ENCODE measurements at regions not wholly inside any gene's neighbourhood (a gene's known extent, or its start where the extent isn't known, plus 50 kb on each side); places are given as distances from the start of the nearest gene placed in this dataset.
"Not testable (repeated sequence)": the region's sequence is repeated elsewhere in the genome, so short reads cannot be mapped to it uniquely, and the experiment has no call there.

DNA sequence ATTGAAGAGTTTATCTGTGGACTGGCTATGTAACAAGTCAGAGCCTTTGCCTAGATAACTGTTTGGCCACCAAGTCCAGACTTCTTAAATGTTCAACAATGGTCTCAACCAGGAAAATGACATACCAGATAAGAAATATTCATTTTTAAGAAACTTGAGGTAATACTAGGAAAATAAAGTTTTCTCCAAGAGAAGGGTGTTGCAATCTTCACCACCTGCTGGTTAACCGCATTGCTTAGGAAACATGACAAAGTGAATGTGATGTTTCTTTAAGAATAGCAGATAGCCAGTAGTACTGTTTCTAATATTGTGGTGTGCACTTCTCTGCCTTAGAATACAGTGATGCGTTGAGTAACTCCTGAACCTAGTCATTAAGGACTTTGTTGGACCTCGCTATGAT lies 321.5 kb upstream of the CADM2 start:
- no peak for FAIRE-seq
- DNase-seq (ENCODE audit: insufficient read length, low spot score), result no peak
- TF ChIP-seq CTCF (IDR thresholded peaks at IDR 0.05; ENCODE audit: insufficient read depth, missing control alignments), result no peak

- DNase-seq (ENCODE audit: insufficient read length, low spot score), result no peak
- FAIRE-seq, result no peak
These were observed 292.3 kb upstream of the CADM2 start for GRCh38 chr3:84666468-84666867.

DNA sequence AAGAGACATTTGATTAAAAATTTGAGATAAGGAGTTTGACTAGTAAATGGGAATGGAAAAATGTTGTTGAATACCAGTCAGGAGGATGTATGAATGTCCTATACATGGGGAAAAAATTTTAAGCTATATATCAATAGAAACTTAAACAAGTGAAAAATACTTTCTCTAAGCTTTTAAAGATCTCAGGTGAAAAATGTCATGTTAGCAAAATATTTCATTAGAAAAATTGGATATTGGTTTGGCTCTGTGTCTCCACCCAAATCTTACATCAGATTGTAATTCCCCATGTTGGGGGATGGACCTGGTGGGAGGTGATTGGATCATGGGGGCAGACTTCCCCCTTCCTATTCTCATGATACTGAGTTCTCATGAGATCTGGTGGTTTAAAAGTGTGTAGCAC lies 279.6 kb upstream of the CADM2 start:
- DNase-seq (ENCODE audit: insufficient read length, low spot score) (no peak), FAIRE-seq (no peak)
- no peak for TF ChIP-seq CTCF (IDR thresholded peaks at IDR 0.05; ENCODE audit: insufficient read depth, missing control alignments)

More at GRCh38 chr3:84666468-84666867, 292.3 kb upstream of the CADM2 start:
- TF ChIP-seq CTCF (IDR thresholded peaks at IDR 0.05; ENCODE audit: insufficient read depth, missing control alignments), result no peak

DNA sequence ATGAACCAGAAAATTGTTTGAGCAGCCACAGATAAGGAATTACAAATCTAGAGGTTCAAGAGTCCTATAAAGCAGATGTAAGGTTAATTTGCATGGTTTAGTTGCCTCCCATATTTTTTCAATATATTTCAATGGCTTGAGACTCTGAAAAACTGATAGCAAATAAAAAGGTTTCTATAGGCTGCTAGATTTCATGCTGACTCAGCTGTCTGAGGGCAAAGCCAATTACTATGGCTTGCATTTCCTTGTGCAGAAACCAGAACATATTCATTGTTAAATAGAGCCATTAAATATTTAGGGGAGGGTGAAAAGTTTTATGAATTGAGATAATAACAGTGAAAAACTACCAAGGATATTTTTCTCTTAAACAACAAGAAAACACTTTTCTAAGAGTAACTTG lies 278.1 kb upstream of the CADM2 start:
- DNase-seq (ENCODE audit: insufficient read length, low spot score) (no peak), FAIRE-seq (no peak)
- no peak for TF ChIP-seq CTCF (IDR thresholded peaks at IDR 0.05; ENCODE audit: insufficient read depth, missing control alignments)

GRCh38 chr3:84683493-84683892 lies 275.3 kb upstream of the CADM2 start:
- no peak for DNase-seq (ENCODE audit: insufficient read length, low spot score)
- FAIRE-seq, result no peak

DNA sequence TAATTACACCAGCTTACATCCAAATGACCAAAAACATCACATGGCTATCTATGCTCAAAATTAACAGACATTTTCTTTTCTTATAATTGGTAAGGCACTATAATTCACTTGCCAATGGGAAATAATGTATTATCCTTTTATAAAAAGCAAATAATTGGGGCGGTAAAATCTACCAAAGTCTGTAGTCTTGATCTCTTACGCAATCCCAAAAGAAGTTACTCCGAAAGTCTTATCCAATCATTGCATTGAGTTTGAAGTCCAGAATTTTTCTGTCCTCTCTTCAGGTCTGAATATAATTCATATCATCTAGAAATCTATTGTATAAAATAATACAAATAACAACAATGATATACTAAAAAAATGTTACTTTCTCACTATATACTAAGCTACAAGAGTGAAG lies 273.3 kb upstream of the CADM2 start:
- DNase-seq (ENCODE audit: insufficient read length, low spot score), result no peak
- TF ChIP-seq CTCF (IDR thresholded peaks at IDR 0.05; ENCODE audit: insufficient read depth, missing control alignments), result no peak
- no peak for FAIRE-seq

More at GRCh38 chr3:84683493-84683892, 275.3 kb upstream of the CADM2 start:
- TF ChIP-seq CTCF (IDR thresholded peaks at IDR 0.05; ENCODE audit: insufficient read depth, missing control alignments), result no peak

GRCh38 chr3:84692261-84692660 lies 266.5 kb upstream of the CADM2 start:
- FAIRE-seq (no peak), DNase-seq (ENCODE audit: insufficient read length, low spot score) (no peak)
- TF ChIP-seq CTCF (IDR thresholded peaks at IDR 0.05; ENCODE audit: insufficient read depth, missing control alignments), result no peak

DNA sequence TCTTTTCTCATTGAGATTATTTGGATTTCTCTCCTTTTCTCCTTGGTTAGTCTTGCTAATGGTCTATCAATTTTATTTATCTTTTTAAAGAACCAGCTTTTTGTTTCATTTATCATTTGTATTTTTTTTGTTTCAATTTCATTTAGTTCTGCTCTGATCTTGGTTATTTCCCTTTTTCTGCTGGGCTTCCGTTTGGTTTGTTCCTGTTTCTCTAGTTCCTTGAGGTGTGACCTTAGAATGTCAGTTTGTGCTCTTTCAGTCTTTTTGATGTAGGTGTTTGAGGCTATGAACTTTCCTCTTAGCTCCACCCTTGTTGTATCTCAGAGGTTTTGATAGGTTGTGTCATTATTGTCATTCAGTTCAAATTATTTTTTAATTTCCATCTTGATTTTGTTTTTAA lies 248.5 kb upstream of the CADM2 start:
- not testable (repeated sequence) for DNase-seq (ENCODE audit: insufficient read length, low spot score); FAIRE-seq
